Adrenal gland (tissue), 5 donors: ENCODE measurements at regions not wholly inside any gene's neighbourhood (a gene's known extent, or its start where the extent isn't known, plus 50 kb on each side); places are given as distances from the start of the nearest gene placed in this dataset.
A peak's percentile ranks its signal among the peaks of the same experiment; 100 is the strongest.

Experiments used
- CTCF ChIP-seq, 6 experiments: fragments of 450-650 bp in 4 of 6; fragments of 200-600 bp in 2 of 6; sonication (generic) in 1 of 6; IDR thresholded peaks; 1 replicate in 5 of 6; 2 replicates in 1 of 6; pipeline versions ENCODE4 v1.5.1 to v1.8.0; 2016 to 2021; ENCODE audit warnings: antibody characterized with exemption in 6 of 6, mild to moderate bottlenecking in 2 of 6, moderate library complexity in 1 of 6
- POLR2A ChIP-seq, 2 donors: fragments of 450-650 bp; IDR thresholded peaks; one replicate each; pipeline ENCODE4 v1.6.1; 2017; ENCODE audit warnings: antibody characterized with exemption in 2 of 2, mild to moderate bottlenecking in 2 of 2, moderate library complexity in 1 of 2
- donor health status: DM: no; HTN: no; CAD: no.

- no peak for TF ChIP-seq POLR2A (IDR thresholded peaks at IDR 0.05)
- TF ChIP-seq CTCF (IDR thresholded peaks at IDR 0.05): peak; percentile 56 to 76 (median 65)
Measured at GRCh38 chr3:6799264-6799915, 61.5 kb upstream of the GRM7 start.
